ENCODE measurements at regions not wholly inside any gene's neighbourhood (a gene's known extent, or its start where the extent isn't known, plus 50 kb on each side); places are given as distances from the start of the nearest gene placed in this dataset.

DNA sequence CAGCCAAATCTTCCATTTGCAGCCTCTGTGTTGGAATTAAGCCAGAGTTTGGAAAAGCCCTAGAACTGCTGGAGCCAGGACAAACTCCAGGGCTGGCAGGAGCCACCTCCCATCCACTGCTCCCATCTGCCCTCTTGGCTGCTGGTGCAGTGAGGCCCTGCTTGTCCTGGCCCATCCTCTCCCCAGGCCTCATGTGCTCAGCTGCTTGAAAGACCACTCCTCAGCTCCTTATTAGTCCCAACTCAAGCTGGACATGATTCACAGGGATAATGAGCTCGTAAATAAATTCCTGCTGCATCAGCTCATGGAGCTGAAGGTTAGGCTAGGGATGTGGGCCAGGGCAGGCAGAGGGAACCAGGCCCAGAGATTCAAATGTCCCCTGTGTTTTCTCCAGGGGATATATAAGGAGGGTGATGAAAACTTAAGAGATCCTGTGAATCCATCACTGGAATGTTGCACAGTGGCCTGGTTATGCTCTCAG is 282.8 kb downstream of the RPS24 start:
- DNase-seq (ENCODE audit: low spot score): no peak
- in situ Hi-C loops (cut with MboI; ENCODE audit: low sequenced_read_pairs, unreplicated experiment): no loop called here
- TF ChIP-seq, protein P1, sequence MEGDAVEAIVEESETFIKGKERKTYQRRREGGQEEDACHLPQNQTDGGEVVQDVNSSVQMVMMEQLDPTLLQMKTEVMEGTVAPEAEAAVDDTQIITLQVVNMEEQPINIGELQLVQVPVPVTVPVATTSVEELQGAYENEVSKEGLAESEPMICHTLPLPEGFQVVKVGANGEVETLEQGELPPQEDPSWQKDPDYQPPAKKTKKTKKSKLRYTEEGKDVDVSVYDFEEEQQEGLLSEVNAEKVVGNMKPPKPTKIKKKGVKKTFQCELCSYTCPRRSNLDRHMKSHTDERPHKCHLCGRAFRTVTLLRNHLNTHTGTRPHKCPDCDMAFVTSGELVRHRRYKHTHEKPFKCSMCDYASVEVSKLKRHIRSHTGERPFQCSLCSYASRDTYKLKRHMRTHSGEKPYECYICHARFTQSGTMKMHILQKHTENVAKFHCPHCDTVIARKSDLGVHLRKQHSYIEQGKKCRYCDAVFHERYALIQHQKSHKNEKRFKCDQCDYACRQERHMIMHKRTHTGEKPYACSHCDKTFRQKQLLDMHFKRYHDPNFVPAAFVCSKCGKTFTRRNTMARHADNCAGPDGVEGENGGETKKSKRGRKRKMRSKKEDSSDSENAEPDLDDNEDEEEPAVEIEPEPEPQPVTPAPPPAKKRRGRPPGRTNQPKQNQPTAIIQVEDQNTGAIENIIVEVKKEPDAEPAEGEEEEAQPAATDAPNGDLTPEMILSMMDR (IDR thresholded peaks at IDR 0.05; ENCODE audit: borderline replicate concordance, control extremely low read depth, extremely low read depth, insufficient read depth, missing control alignments): no peak

DNA sequence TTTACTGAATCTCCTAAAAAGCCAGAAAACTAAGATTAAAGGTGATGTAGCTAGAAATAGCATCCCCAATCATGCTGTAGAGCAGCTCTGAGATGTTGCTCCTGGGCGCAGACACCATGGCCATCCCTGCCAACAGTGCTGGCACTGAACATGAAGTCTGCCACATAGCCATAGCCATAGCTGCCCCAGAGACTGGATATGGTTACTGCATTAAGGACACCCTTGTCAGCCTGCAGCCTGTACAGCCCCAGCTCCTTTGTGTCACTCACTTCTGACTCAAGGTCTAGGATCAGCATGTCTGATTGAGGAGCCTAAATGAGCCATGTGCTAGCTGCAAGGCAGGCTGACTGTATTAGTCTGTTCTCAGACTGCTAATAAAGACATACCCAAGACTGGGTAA is 284.6 kb downstream of the RPS24 start:
- no peak for DNase-seq (ENCODE audit: low spot score)
- TF ChIP-seq, protein P1 (IDR thresholded peaks at IDR 0.05; ENCODE audit: borderline replicate concordance, control extremely low read depth, extremely low read depth, insufficient read depth, missing control alignments): no peak
- in situ Hi-C loops (cut with MboI; ENCODE audit: low sequenced_read_pairs, unreplicated experiment): no loop called here

DNA sequence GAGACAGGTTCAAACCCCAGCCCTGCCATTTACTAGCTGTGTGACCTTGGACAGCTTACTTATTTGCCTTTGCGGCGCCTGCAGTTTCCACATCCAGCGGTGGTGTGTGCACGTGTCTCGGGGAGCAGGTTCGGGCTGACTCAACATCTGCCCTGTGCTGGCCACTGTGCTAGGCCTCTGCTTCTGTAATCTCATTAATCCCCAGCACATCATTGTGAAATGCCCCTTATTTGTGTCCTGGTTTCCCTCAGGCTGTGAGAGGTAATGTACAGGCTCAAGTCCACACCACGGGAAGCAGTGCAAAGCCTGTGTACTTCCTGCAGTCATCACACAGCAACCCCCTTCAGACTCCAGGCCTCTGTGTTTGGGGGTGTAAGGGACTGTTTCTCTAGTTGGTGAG is 285.7 kb downstream of the RPS24 start:
- TF ChIP-seq, protein P1 (IDR thresholded peaks at IDR 0.05; ENCODE audit: borderline replicate concordance, control extremely low read depth, extremely low read depth, insufficient read depth, missing control alignments): no peak
- DNase-seq (ENCODE audit: low spot score): no peak
- in situ Hi-C loops (cut with MboI; ENCODE audit: low sequenced_read_pairs, unreplicated experiment): no loop called here

DNA sequence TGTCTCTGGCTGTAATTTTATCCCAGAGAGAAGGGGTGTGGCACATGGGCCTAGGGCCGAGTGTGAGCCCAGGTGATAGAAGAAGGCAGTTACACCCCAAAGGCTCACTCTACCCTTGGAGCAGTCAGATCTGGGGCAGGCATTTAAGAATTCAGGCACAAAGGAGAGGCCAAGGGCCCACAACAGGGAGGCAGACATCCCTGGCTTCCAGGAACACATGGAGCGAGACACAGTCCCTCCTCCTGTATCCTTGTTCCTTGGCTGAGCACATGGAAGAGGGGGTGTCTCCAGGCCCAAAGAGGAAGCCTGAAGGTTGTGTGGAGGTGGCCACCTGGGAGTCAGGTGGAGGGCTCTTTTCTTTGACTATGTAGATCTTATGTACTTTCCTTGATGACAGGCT is 286.2 kb downstream of the RPS24 start:
- TF ChIP-seq, protein P1 (IDR thresholded peaks at IDR 0.05; ENCODE audit: borderline replicate concordance, control extremely low read depth, extremely low read depth, insufficient read depth, missing control alignments): no peak
- DNase-seq (ENCODE audit: low spot score): no peak
- in situ Hi-C loops (cut with MboI; ENCODE audit: low sequenced_read_pairs, unreplicated experiment): no loop called here

DNA sequence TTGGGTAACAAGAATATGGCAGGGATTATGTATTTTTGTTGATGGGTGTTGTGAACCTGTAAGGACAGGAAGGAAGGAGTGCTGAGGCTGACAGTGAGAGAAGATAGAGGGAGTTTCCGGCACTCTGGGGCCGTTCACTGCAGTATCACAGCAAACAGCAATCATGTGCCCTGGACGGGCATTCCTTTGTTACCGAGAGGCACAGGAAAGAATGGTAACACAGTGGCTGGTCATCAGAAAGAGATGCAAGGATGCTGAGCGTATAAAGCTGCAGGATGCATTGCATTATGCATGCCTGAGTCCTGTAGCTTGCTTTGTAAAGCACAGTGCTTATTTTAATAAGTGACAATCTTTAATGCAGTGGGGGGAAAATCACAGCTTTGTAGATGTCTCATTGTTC is 286.8 kb downstream of the RPS24 start:
- in situ Hi-C loops (cut with MboI; ENCODE audit: low sequenced_read_pairs, unreplicated experiment): no loop called here
- no peak for DNase-seq (ENCODE audit: low spot score)
- TF ChIP-seq, protein P1 (IDR thresholded peaks at IDR 0.05; ENCODE audit: borderline replicate concordance, control extremely low read depth, extremely low read depth, insufficient read depth, missing control alignments): no peak

DNA sequence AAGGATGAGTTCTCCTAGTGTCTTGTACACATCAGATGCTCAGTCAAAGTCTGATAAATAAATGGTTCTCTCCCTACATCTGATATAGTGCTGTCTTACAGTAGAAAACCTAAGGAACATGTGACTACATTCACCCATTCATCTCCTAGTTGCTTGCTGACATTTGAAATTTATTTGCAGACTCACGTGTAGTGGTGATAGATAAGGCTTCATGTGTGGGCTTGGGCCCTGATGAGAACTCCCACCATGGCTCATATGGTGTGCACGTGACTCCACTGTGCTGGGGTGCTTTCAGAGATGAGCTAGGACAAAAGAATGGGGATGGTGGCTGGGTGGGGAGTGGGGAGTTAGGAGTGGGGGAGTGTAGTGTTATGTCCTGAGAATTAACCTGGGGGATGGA is 287.3 kb downstream of the RPS24 start:
- TF ChIP-seq, protein P1 (IDR thresholded peaks at IDR 0.05; ENCODE audit: borderline replicate concordance, control extremely low read depth, extremely low read depth, insufficient read depth, missing control alignments): no peak
- in situ Hi-C loops (cut with MboI; ENCODE audit: low sequenced_read_pairs, unreplicated experiment): no loop called here
- no peak for DNase-seq (ENCODE audit: low spot score)

DNA sequence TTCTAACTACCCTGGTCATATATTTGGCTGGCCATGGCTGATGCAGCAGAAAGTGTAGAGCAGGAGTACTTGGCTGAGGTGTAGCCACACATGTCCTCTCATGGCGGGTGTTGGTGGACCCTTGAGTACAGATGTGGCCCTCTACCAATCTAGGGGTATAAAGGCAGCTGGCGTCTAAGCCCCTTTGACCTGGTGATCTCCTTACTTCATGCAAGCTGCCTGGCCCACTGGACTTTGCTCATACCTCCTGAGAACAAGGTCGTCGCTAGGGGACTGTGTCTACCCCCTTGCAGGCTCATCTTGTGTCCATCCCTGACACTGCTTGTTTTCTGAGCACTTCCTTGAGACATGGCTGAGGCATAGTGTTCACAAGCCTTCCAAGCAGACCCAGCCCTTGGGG is 287.8 kb downstream of the RPS24 start:
- no peak for DNase-seq (ENCODE audit: low spot score)
- TF ChIP-seq, protein P1 (IDR thresholded peaks at IDR 0.05; ENCODE audit: borderline replicate concordance, control extremely low read depth, extremely low read depth, insufficient read depth, missing control alignments): no peak
- in situ Hi-C loops (cut with MboI; ENCODE audit: low sequenced_read_pairs, unreplicated experiment): no loop called here

All from GM13976 (cell line).